Muscle of arm (tissue), 1 donor: ENCODE measurements at regions not wholly inside any gene's neighbourhood (a gene's known extent, or its start where the extent isn't known, plus 50 kb on each side); places are given as distances from the start of the nearest gene placed in this dataset.
A peak's percentile ranks its signal among the peaks of the same experiment; 100 is the strongest.

Experiments
- DNase-seq: peaks from one replicate; pipeline ENCODE4 v3.0.0-alpha.2; 2013

DNA sequence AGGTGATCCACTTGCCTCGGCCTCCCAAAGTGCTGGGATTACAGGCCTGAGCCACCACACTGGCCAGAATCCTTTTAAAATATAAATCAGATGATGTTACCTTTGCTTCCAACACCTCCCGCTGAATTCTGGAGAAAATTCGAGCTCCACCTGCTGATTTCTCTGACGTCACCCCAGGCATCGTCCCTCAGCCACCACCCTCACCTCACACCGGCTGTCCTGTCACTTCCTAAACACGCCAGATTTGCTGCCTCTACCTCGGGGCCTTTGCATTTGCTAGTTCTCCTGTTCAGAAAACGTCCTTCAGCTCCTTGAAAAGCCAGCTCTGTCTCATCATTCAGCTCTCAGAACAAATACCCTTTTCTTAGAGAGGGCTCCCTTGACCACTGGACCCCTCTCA lies 57.9 kb downstream of the FBXO2 start:
- DNase-seq = no peak

DNA sequence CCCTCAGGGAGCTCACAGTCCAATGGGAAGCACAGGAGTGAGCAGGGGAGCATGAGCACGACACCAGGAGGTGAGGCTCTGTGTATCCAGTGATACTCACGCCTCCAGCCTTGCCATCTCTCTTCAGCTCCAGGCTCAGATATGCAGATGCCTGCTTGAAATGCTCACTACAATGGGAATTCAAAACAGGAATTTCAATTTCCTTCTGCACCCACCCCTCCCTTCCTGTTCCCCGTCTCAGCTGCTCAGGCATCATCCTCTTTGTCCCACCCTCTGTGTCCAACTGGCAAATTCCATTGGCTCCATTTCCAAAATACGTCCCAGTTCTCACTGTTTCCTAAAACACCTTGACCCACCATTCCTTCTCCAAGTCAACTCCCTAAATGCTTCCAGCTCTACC lies 58.9 kb downstream of the FBXO2 start:
- no peak for DNase-seq

DNA sequence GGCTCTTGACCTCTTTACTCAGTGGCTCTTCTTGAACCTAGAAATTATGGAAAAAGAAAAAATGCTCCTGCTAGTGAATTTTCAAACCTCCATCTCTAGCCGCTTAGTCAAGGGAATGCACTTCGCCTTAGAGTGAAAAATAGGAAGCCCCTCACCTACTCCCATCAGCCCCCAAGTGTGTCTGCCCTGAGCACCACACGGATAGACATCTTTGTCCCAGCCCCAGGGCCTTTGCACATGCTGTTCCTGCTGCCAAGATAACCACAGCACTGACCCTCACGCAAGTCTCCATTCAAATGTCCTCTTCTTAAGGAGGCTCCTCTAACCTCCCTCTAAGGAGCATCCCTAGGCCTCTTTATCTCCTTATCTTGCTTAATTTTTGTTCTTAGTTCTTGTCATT lies 59.6 kb downstream of the FBXO2 start:
- no peak for DNase-seq

DNA sequence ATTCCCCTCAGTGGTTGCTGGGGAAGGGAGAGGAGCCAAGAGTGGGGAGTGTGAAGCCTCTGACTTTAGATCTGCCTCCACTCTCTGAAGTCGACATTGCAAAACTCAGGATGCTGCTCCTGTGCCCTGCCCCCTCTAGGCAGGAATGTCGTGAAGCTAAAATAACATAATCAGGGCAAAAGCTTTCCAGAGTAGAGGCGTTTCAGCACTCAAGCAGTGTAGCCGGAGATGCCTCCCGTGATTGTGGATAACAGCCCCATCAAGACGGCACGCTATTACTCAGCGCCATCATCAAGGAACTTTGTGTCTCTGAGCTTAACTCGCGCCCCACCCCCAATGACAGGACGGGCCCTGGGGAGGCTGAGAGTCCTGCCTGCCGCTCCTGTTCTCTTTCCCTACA lies 60.0 kb downstream of the FBXO2 start:
- peak; percentile 3 for DNase-seq

DNA sequence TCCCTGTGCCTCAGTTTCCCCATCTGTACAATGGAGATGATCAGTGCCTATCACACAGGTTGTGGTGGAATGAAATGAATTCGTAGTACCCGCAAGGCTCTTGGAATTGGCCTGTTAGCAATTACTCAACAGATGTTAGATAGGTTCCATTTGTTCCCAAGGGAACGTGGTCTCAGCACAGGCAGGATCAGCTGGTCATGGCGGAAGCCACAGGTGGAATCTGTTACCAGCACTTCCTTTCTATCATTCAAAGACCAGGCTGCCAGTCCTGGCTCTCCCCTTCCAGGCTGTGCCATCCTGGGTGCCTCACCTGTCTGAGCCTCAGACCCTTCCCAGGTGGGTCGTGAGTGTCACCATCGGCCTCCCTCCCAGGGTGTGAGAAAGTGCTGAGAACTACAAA lies 61.5 kb downstream of the FBXO2 start:
- DNase-seq = no peak

DNA sequence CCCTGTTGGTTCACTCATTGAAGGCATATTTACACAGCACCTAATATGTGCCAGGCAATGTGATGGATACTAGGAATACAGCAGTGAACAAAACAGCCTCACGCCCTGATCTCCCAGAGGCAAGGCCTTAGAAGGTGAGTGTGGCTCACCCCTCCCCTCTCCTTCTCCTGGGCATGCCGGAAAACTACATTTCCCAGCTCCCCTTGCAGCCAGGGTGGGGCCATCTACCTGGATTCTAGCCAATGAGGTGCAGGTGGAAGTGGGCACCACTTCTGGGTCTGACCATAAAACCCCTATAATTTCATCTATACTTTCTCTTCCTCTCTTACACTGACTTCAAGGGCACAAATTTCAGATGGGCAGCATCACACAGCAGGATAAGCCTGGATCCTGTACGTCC lies 63.8 kb downstream of the FBXO2 start:
- no peak for DNase-seq
